ENCODE measurements at regions not wholly inside any gene's neighbourhood (a gene's known extent, or its start where the extent isn't known, plus 50 kb on each side); places are given as distances from the start of the nearest gene placed in this dataset.

DNA sequence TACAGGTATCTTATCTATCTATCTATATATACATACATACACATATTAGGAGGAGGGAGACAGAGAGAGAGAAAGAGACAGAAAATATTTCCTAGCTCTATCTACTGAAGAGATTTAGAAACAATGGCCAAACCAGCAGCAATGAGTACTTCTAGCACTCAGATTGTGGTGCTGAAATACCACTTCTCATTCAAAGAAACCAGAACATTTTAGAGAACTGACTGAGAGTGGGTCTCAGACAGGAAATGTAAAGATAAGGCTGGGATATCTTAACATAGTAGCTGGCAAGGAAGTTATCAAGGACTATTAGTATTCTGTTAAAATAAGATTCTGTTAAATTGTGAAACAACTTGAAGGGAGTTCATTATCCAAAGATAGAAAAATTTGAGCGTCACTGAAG is 57.0 kb downstream of the DNAAF9 start:
- Histone ChIP-seq H3K36me3 (ENCODE audit: control insufficient read depth, insufficient read depth, low read length) (no peaks in the 10 kb centered on the region), H3K9me3 (no peaks in the 10 kb centered on the region; the same call in 1 of the 2 replicates), H3K4me3 (ENCODE audit: low read depth, low read length) (no peak overlapping the region), H3K27me3 (replicated peaks; ENCODE audit: control insufficient read depth, insufficient read depth, low read length) (0 out of 2 replicates have a peak, but pooled peaks cover 2% of the 10 kb centered on the region), H3K4me1 (no peaks in the 10 kb centered on the region)
- peaks cover 9% of the 10 kb centered on the region for H3K27me3 Mint-ChIP-seq (ENCODE audit: insufficient read depth, unreplicated experiment)
- H3K27ac Mint-ChIP-seq (ENCODE audit: unreplicated experiment), result no peak overlapping the region
- H3K9me3 Mint-ChIP-seq (ENCODE audit: unreplicated experiment), result no peaks in the 10 kb centered on the region
- intact Hi-C loops (cut with micrococcal nuclease; ENCODE audit: unreplicated experiment), result no loop called here
- no peaks in the 10 kb centered on the region for H3K36me3 Mint-ChIP-seq (ENCODE audit: insufficient read depth, unreplicated experiment)
- ChIA-PET CTCF (interaction anchor here (1.0 kb wide), 1 partner anchor 207 kb away, joined by 3 read pairs; no protein-coding TSS in a partner anchor), POLR2A (no interaction called here)
- H3K4me3 Mint-ChIP-seq (ENCODE audit: unreplicated experiment), result no peak overlapping the region
- BruUV-seq (replicated peaks), result no TSS peak
- no peaks in the 10 kb centered on the region for H3K4me1 Mint-ChIP-seq (ENCODE audit: low read depth, unreplicated experiment)
- DNase-seq, result no peak
- TF ChIP-seq, protein P1, sequence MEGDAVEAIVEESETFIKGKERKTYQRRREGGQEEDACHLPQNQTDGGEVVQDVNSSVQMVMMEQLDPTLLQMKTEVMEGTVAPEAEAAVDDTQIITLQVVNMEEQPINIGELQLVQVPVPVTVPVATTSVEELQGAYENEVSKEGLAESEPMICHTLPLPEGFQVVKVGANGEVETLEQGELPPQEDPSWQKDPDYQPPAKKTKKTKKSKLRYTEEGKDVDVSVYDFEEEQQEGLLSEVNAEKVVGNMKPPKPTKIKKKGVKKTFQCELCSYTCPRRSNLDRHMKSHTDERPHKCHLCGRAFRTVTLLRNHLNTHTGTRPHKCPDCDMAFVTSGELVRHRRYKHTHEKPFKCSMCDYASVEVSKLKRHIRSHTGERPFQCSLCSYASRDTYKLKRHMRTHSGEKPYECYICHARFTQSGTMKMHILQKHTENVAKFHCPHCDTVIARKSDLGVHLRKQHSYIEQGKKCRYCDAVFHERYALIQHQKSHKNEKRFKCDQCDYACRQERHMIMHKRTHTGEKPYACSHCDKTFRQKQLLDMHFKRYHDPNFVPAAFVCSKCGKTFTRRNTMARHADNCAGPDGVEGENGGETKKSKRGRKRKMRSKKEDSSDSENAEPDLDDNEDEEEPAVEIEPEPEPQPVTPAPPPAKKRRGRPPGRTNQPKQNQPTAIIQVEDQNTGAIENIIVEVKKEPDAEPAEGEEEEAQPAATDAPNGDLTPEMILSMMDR (IDR thresholded peaks at IDR 0.05; ENCODE audit: insufficient read depth in 1 of 2, low read depth in 1 of 2, low read length in 1 of 2, severe bottlenecking in 1 of 2, unreplicated experiment in 1 of 2), result no peak

DNA sequence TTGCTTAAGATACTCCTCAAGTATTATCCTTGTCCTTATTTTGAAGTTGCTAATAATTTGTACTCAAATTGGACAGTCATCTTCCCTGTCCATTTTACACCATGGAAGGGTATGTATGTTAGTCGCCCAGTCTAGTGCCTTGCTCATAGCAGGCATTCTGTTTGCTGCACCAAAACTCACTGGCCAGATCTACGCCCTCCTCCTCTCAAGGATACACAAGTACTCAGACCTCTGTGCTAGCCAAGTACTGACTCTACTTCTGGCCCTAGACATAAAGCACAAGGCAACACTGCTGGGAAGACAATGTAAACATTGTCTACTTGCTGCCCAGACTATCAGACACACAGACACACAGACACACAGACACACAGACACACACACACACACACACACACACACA is 57.7 kb downstream of the DNAAF9 start:
- CTCF ChIA-PET, result no interaction called here
- no peaks in the 10 kb centered on the region for H3K36me3 ChIP-seq (ENCODE audit: control insufficient read depth, insufficient read depth, low read length)
- no peak overlapping the region for H3K27ac Mint-ChIP-seq (ENCODE audit: unreplicated experiment)

DNA sequence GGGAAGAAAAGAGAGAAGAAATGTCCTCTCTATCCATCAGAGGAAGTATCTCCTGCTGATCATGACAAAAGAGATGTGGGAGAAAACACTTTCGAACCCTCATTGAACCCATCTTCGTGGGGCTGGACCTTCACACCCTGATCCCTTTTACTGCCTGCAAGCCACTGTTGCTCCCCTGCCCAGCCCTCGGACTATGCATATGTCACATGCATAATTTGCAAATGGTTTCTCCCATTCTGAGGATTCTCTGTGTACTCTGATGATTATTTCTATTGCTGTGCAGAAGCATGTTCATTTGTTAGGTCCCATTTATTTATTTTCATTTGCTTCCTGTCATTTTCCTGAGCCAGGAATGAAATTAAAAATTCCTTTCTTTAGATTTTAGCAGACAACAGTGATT is 64.7 kb downstream of the DNAAF9 start:
- Mint-ChIP-seq H3K27ac (ENCODE audit: unreplicated experiment) (no peak overlapping the region), H3K9me3 (ENCODE audit: unreplicated experiment) (no peaks in the 10 kb centered on the region)
- no peaks in the 10 kb centered on the region for H3K36me3 ChIP-seq (ENCODE audit: control insufficient read depth, insufficient read depth, low read length)

More for the DNA sequence above, 57.7 kb downstream of the DNAAF9 start:
- H3K9me3 Mint-ChIP-seq (ENCODE audit: unreplicated experiment), result no peaks in the 10 kb centered on the region
- BruUV-seq (replicated peaks), result no TSS peak
- POLR2A ChIA-PET, result no interaction called here
- no peaks in the 10 kb centered on the region for H3K4me1 Mint-ChIP-seq (ENCODE audit: low read depth, unreplicated experiment)
- H3K9me3 ChIP-seq, result no peaks in the 10 kb centered on the region; the same call in 1 of the 2 replicates
- H3K27me3 Mint-ChIP-seq (ENCODE audit: insufficient read depth, unreplicated experiment), result peaks cover 9% of the 10 kb centered on the region
- intact Hi-C loops (cut with micrococcal nuclease; ENCODE audit: unreplicated experiment), result no loop called here
- no peak overlapping the region for H3K4me3 ChIP-seq (ENCODE audit: low read depth, low read length)
- DNase-seq, result no peak
- no peaks in the 10 kb centered on the region for H3K36me3 Mint-ChIP-seq (ENCODE audit: insufficient read depth, unreplicated experiment)
- H3K4me1 ChIP-seq, result no peaks in the 10 kb centered on the region
- 0 out of 2 replicates have a peak, but pooled peaks cover 2% of the 10 kb centered on the region for H3K27me3 ChIP-seq (replicated peaks; ENCODE audit: control insufficient read depth, insufficient read depth, low read length)
- no peak overlapping the region for H3K4me3 Mint-ChIP-seq (ENCODE audit: unreplicated experiment)
- TF ChIP-seq, protein P1 (IDR thresholded peaks at IDR 0.05; ENCODE audit: insufficient read depth in 1 of 2, low read depth in 1 of 2, low read length in 1 of 2, severe bottlenecking in 1 of 2, unreplicated experiment in 1 of 2), result no peak

More for the DNA sequence above, 64.7 kb downstream of the DNAAF9 start:
- BruUV-seq (replicated peaks), result no TSS peak
- Histone ChIP-seq H3K4me3 (ENCODE audit: low read depth, low read length) (no peak overlapping the region), H3K9me3 (no peaks in the 10 kb centered on the region; the same call in 1 of the 2 replicates), H3K27me3 (replicated peaks; ENCODE audit: control insufficient read depth, insufficient read depth, low read length) (no peaks in the 10 kb centered on the region; the same call in 1 of the 2 replicates), H3K4me1 (no peaks in the 10 kb centered on the region)
- ChIA-PET CTCF (no interaction called here), POLR2A (no interaction called here)
- H3K4me1 Mint-ChIP-seq (ENCODE audit: low read depth, unreplicated experiment), result no peaks in the 10 kb centered on the region
- no peak overlapping the region for H3K4me3 Mint-ChIP-seq (ENCODE audit: unreplicated experiment)
- no peak for DNase-seq
- no peaks in the 10 kb centered on the region for H3K36me3 Mint-ChIP-seq (ENCODE audit: insufficient read depth, unreplicated experiment)
- TF ChIP-seq, protein P1 (IDR thresholded peaks at IDR 0.05; ENCODE audit: insufficient read depth in 1 of 2, low read depth in 1 of 2, low read length in 1 of 2, severe bottlenecking in 1 of 2, unreplicated experiment in 1 of 2), result no peak
- H3K27me3 Mint-ChIP-seq (ENCODE audit: insufficient read depth, unreplicated experiment), result peaks cover 21% of the 10 kb centered on the region
- intact Hi-C loops (cut with micrococcal nuclease; ENCODE audit: unreplicated experiment), result no loop called here

Measured in Caco-2 (cell line).